Endodermal cell (in vitro differentiated cells): ENCODE measurements at regions not wholly inside any gene's neighbourhood (a gene's known extent, or its start where the extent isn't known, plus 50 kb on each side); places are given as distances from the start of the nearest gene placed in this dataset.

Experiments used
- DNase-seq: peaks from one replicate; pipeline ENCODE4 v3.0.0-alpha.2; 2017
- H3K27ac ChIP-seq: 2 replicates; pipeline ENCODE4 v1.5.1; 2013; ENCODE audit warnings: mild to moderate bottlenecking, low read depth, low read length, moderate library complexity
- H3K27me3 ChIP-seq: 2 replicates; pipeline ENCODE4 v1.6.1; 2013; ENCODE audit warnings: mild to moderate bottlenecking, low read length, moderate library complexity; ENCODE audit not compliant: insufficient read depth, control insufficient read depth, poor library complexity, severe bottlenecking
- H3K36me3 ChIP-seq: 2 replicates; pipeline ENCODE4 v1.7.0; 2013; ENCODE audit warnings: mild to moderate bottlenecking, low read length, moderate library complexity; ENCODE audit not compliant: control insufficient read depth, insufficient read depth
- H3K4me1 ChIP-seq: one replicate; pipeline ENCODE4 v1.7.0; 2013; ENCODE audit warnings: low read length; ENCODE audit not compliant: control insufficient read depth, insufficient read depth
- H3K4me3 ChIP-seq: 2 replicates; pipeline ENCODE4 v1.5.1; 2013; ENCODE audit warnings: mild to moderate bottlenecking, low read length, moderate library complexity
- H3K9ac ChIP-seq: 2 replicates; pipeline ENCODE4 v1.6.1; 2013; ENCODE audit warnings: mild to moderate bottlenecking, low read length, moderate library complexity; ENCODE audit not compliant: poor library complexity, severe bottlenecking; ENCODE audit errors: extremely low read depth
- H3K9me3 ChIP-seq: 2 replicates; pipeline ENCODE4 v1.6.1; 2013; ENCODE audit warnings: mild to moderate bottlenecking, low read length, moderate library complexity; ENCODE audit not compliant: control insufficient read depth
- H3K27ac Mint-ChIP-seq: 2 replicates; pipeline ENCODE4 v1.8.0; 2020; ENCODE audit warnings: mixed read lengths
- H3K27me3 Mint-ChIP-seq: 2 replicates; pipeline ENCODE4 v1.8.0; 2021; ENCODE audit warnings: mild to moderate bottlenecking, mixed read lengths; ENCODE audit not compliant: insufficient read depth
- H3K36me3 Mint-ChIP-seq: 2 replicates; pipeline ENCODE4 v1.8.0; 2020; ENCODE audit warnings: low read depth, mixed read lengths
- H3K4me1 Mint-ChIP-seq: 2 replicates; pipeline ENCODE4 v1.8.0; 2020; ENCODE audit warnings: mixed read lengths
- H3K4me3 Mint-ChIP-seq: 2 replicates; pipeline ENCODE4 v1.8.0; 2020; ENCODE audit warnings: mild to moderate bottlenecking, moderate library complexity, mixed read lengths
- H3K9me3 Mint-ChIP-seq: 2 replicates; pipeline ENCODE4 v1.8.0; 2020; ENCODE audit warnings: mild to moderate bottlenecking, mixed read lengths
- WGBS, 2 experiments: methylation state at CpG; one replicate each; pipeline versions ENCODE4 v1.1.5 to v1.1.7; 2013; ENCODE audit warnings: missing lambda C conversion rate in 2 of 2, mixed read lengths in 1 of 2; ENCODE audit not compliant: insufficient coverage in 1 of 2, insufficient read length in 1 of 2; 5-methylcytosine and 5-hydroxymethylcytosine counted together
- TF ChIP-seq, protein P1 (sequence below): fragments of 200-600 bp; sonication (generic); conservative IDR thresholded peaks from 2 replicates; pipeline ENCODE4 v1.5.0; 2021; ENCODE audit warnings: antibody characterized with exemption, mild to moderate bottlenecking

DNA sequence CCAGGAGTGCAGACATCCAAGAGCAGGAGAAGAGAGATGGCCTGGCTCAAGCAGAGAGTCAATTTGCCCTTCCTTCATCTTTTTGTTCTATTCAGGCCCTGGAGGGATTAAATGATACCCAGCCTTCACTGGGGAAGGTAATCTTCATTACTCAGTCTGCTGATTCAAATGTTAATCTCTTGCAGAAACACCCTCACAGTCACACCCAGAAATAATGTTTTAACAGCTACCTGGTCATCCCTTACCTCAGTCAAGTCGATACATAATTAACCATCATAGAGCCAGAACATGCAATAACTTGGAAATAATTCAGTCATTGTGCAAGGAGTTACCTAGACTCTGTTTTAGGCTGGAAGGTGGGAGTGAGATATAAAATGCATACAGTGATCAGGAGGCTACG is 163.7 kb upstream of the TNP1 start:
- no peak overlapping the region for H3K27ac Mint-ChIP-seq
- H3K4me3 Mint-ChIP-seq, result no peak overlapping the region
- H3K9me3 Mint-ChIP-seq, result peaks cover 3% of the 10 kb centered on the region
- Histone ChIP-seq H3K9ac (no peak overlapping the region), H3K27ac (no peak overlapping the region), H3K9me3 (peaks cover 9% of the 10 kb centered on the region), H3K4me1 (peaks cover 2% of the 10 kb centered on the region), H3K4me3 (no peak overlapping the region), H3K27me3 (no peaks in the 10 kb centered on the region), H3K36me3 (no peaks in the 10 kb centered on the region)
- no peak for DNase-seq
- H3K27me3 Mint-ChIP-seq, result no peaks in the 10 kb centered on the region
- 67 to 72% methylated on average over 1 to 2 of the region's 2 CpGs for WGBS, 2 experiments
- TF ChIP-seq, protein P1, sequence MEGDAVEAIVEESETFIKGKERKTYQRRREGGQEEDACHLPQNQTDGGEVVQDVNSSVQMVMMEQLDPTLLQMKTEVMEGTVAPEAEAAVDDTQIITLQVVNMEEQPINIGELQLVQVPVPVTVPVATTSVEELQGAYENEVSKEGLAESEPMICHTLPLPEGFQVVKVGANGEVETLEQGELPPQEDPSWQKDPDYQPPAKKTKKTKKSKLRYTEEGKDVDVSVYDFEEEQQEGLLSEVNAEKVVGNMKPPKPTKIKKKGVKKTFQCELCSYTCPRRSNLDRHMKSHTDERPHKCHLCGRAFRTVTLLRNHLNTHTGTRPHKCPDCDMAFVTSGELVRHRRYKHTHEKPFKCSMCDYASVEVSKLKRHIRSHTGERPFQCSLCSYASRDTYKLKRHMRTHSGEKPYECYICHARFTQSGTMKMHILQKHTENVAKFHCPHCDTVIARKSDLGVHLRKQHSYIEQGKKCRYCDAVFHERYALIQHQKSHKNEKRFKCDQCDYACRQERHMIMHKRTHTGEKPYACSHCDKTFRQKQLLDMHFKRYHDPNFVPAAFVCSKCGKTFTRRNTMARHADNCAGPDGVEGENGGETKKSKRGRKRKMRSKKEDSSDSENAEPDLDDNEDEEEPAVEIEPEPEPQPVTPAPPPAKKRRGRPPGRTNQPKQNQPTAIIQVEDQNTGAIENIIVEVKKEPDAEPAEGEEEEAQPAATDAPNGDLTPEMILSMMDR, result no peak
- H3K36me3 Mint-ChIP-seq, result no peaks in the 10 kb centered on the region
- peaks cover 14% of the 10 kb centered on the region for H3K4me1 Mint-ChIP-seq

DNA sequence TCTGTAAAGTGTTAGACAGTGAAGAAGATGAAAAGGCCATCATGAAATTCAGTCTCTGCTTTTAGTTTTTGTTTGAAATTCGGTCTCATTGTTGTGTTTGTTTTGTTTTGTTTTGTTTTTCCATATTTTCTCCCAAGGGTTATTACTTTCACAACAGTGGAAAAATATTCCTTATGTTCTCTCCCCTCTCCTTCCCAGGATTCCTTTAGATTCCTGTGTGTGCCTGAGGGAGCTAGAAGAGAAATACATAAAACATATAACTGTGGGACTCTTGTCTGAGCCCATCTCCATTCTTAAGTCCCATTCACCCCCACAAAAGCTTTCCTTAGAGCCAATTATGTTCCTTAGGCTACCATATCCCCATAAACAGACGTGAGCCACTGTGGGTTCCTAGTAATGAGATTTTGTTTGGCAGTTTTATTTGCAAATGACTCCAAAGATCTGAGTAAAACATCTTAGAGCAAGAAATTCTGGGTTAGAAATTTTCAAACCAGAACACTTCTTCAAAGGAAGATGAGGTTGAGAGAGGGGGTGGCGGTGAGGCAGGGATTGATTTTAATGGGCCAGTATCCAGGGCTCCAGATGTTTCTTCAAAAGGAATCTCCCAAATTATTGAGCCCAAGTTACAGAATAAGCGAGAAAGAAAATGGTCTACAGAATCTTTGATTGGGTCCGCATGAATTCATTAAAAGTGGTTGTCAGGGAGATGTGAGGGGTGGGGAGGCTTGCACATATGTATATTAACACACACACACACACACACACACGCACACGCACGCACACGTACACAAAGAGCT is 157.8 kb upstream of the TNP1 start:
- no peaks in the 10 kb centered on the region for H3K36me3 Mint-ChIP-seq
- peaks cover 2% of the 10 kb centered on the region for H3K27me3 Mint-ChIP-seq
- H3K4me1 Mint-ChIP-seq, result peaks cover 24% of the 10 kb centered on the region
- 90% methylated on average over 2 to 8 of the region's 9 CpGs for WGBS, 2 experiments
- Histone ChIP-seq H3K4me3 (no peak overlapping the region), H3K27ac (no peak overlapping the region), H3K27me3 (no peaks in the 10 kb centered on the region), H3K9me3 (peaks cover 9% of the 10 kb centered on the region), H3K4me1 (peaks cover 6% of the 10 kb centered on the region), H3K9ac (no peak overlapping the region), H3K36me3 (no peaks in the 10 kb centered on the region)
- H3K27ac Mint-ChIP-seq, result no peak overlapping the region
- DNase-seq, result no peak
- TF ChIP-seq, protein P1, result no peak
- no peak overlapping the region for H3K4me3 Mint-ChIP-seq
- peaks cover 3% of the 10 kb centered on the region for H3K9me3 Mint-ChIP-seq

- Mint-ChIP-seq H3K4me3 (no peak overlapping the region), H3K27ac (no peak overlapping the region), H3K27me3 (peaks cover 2% of the 10 kb centered on the region), H3K36me3 (no peaks in the 10 kb centered on the region), H3K9me3 (peaks cover 3% of the 10 kb centered on the region), H3K4me1 (peaks cover 24% of the 10 kb centered on the region)
- Histone ChIP-seq H3K9ac (no peak overlapping the region), H3K36me3 (no peaks in the 10 kb centered on the region), H3K4me3 (no peak overlapping the region), H3K27ac (no peak overlapping the region), H3K9me3 (peaks cover 9% of the 10 kb centered on the region), H3K27me3 (no peaks in the 10 kb centered on the region), H3K4me1 (peaks cover 6% of the 10 kb centered on the region)
- TF ChIP-seq, protein P1, result no peak
- DNase-seq, result no peak
- 89 to 92% methylated on average over 2 to 7 of the region's 7 CpGs for WGBS, 2 experiments
Observed at GRCh38 chr2:217016796-217017419, 157.0 kb upstream of the TNP1 start.
